Neuronal stem cell (in vitro differentiated cells): ENCODE measurements at regions not wholly inside any gene's neighbourhood (a gene's known extent, or its start where the extent isn't known, plus 50 kb on each side); places are given as distances from the start of the nearest gene placed in this dataset.

Experiments
- DNase-seq: peaks from one replicate; pipeline ENCODE4 v3.0.0-alpha.2; 2013; ENCODE audit warnings: low spot score
- H2AFZ ChIP-seq: one replicate; pipeline ENCODE4 v1.6.1; 2013; ENCODE audit warnings: mild to moderate bottlenecking, low read length, inconsistent platforms
- H2AK5ac ChIP-seq: 2 replicates; pipeline ENCODE4 v1.6.1; 2013; ENCODE audit warnings: low read depth, mild to moderate bottlenecking, inconsistent platforms, low read length, moderate library complexity, mixed read lengths
- H2BK120ac ChIP-seq: 2 replicates; pipeline ENCODE4 v1.6.1; 2013; ENCODE audit warnings: low read depth, mild to moderate bottlenecking, inconsistent platforms, low read length, moderate library complexity, mixed read lengths
- H2BK12ac ChIP-seq: one replicate; pipeline ENCODE4 v1.6.1; 2013; ENCODE audit warnings: low read length, inconsistent platforms
- H2BK15ac ChIP-seq: 2 replicates; pipeline ENCODE4 v1.6.1; 2013; ENCODE audit warnings: mild to moderate bottlenecking, low read length, inconsistent platforms, mixed read lengths
- H2BK5ac ChIP-seq: one replicate; pipeline ENCODE4 v1.6.1; 2013; ENCODE audit warnings: inconsistent platforms, mild to moderate bottlenecking, low read length, moderate library complexity
- H3K14ac ChIP-seq: one replicate; pipeline ENCODE4 v1.6.1; 2013; ENCODE audit warnings: low read length, inconsistent platforms
- H3K18ac ChIP-seq: 2 replicates; pipeline ENCODE4 v1.6.1; 2013; ENCODE audit warnings: low read length, inconsistent platforms
- H3K23ac ChIP-seq: 2 replicates; pipeline ENCODE4 v1.6.1; 2013; ENCODE audit warnings: low read depth, mild to moderate bottlenecking, mixed read lengths, low read length, inconsistent platforms; ENCODE audit not compliant: poor library complexity
- H3K27ac ChIP-seq: replicated peaks from 3 replicates; pipeline ENCODE4 v1.5.1; 2013; ENCODE audit warnings: low read length, inconsistent platforms
- H3K27me3 ChIP-seq, 3 experiments: 2 replicates each; pipeline ENCODE4 v1.6.1; 2013; ENCODE audit warnings: low read length in 3 of 3, mild to moderate bottlenecking in 2 of 3, inconsistent platforms in 1 of 3, low read depth in 1 of 3, mixed read lengths in 1 of 3, moderate library complexity in 1 of 3; ENCODE audit not compliant: control insufficient read depth in 3 of 3, insufficient read depth in 3 of 3
- H3K36me3 ChIP-seq, 2 donors: replicated peaks in 1 of 2; 2 replicates each; pipeline ENCODE4 v1.6.1; 2013; ENCODE audit warnings: low read length in 2 of 2; ENCODE audit not compliant: control insufficient read depth in 2 of 2, insufficient read depth in 2 of 2
- H3K4ac ChIP-seq: 2 replicates; pipeline ENCODE4 v1.6.1; 2013; ENCODE audit warnings: inconsistent platforms, mild to moderate bottlenecking, low read length, moderate library complexity
- H3K4me1 ChIP-seq, 2 donors: 1 replicate in 1 of 2; 2 replicates in 1 of 2; pipeline ENCODE4 v1.6.1; 2013; ENCODE audit warnings: low read length in 2 of 2, low read depth in 1 of 2; ENCODE audit not compliant: control insufficient read depth in 2 of 2, insufficient read depth in 1 of 2
- H3K4me2 ChIP-seq: one replicate; pipeline ENCODE4 v1.6.1; 2013; ENCODE audit warnings: mild to moderate bottlenecking, low read length, inconsistent platforms; ENCODE audit not compliant: insufficient read depth, poor library complexity, severe bottlenecking
- H3K4me3 ChIP-seq, 2 donors: 2 replicates each; pipeline ENCODE4 v1.5.1; 2013; ENCODE audit warnings: low read length in 2 of 2, mild to moderate bottlenecking in 2 of 2, inconsistent platforms in 1 of 2, moderate library complexity in 1 of 2
- H3K79me1 ChIP-seq: one replicate; pipeline ENCODE4 v1.6.1; 2013; ENCODE audit warnings: low read depth, mild to moderate bottlenecking, inconsistent platforms, low read length, moderate library complexity
- H3K9ac ChIP-seq: one replicate; pipeline ENCODE4 v1.6.1; 2013; ENCODE audit warnings: mild to moderate bottlenecking, low read depth, low read length, inconsistent platforms; ENCODE audit not compliant: poor library complexity
- H3K9me3 ChIP-seq, 2 donors: replicated peaks in 1 of 2; 2 replicates each; pipeline versions ENCODE3 to v1.6.1; 2013; ENCODE audit warnings: low read length in 2 of 2, mild to moderate bottlenecking in 2 of 2, inconsistent platforms in 1 of 2, low read depth in 1 of 2, mixed read lengths in 1 of 2, moderate library complexity in 1 of 2; ENCODE audit not compliant: control insufficient read depth in 2 of 2, insufficient read depth in 1 of 2
- H4K8ac ChIP-seq: one replicate; pipeline ENCODE4 v1.6.1; 2013; ENCODE audit warnings: low read depth, mild to moderate bottlenecking, inconsistent platforms, low read length, moderate library complexity
- H4K91ac ChIP-seq: one replicate; pipeline ENCODE4 v1.6.1; 2013; ENCODE audit warnings: low read length, low read depth, mild to moderate bottlenecking, inconsistent platforms; ENCODE audit not compliant: poor library complexity
- WGBS, 2 donors: extraction: QIAGEN DNeasy Blood & Tissue Kit; methylation state at CpG; one replicate each; pipeline ENCODE4 v1.1.7; 2013; ENCODE audit warnings: missing lambda C conversion rate in 2 of 2, mixed read lengths in 1 of 2; ENCODE audit not compliant: insufficient read length in 2 of 2, insufficient replicate concordance in 1 of 2; ENCODE audit errors: extremely low coverage in 2 of 2; 5-methylcytosine and 5-hydroxymethylcytosine counted together

- Histone ChIP-seq H3K79me1 (no peaks in the 10 kb centered on the region), H2BK12ac (no peak overlapping the region), H3K4me1 (peaks cover 0 to 3% of the 10 kb centered on the region in 2 donors), H3K4me3 (no peak overlapping the region), H3K23ac (no peak overlapping the region), H2BK5ac (no peak overlapping the region), H3K4me2 (no peak overlapping the region), H2AFZ (no peak overlapping the region), H3K27ac (no peak overlapping the region), H4K8ac (no peak overlapping the region), H3K27me3 (no peaks in the 10 kb centered on the region), H3K9ac (no peak overlapping the region), H3K4ac (no peak overlapping the region), H3K14ac (no peak overlapping the region), H4K91ac (no peak overlapping the region), H3K9me3 (no peaks in the 10 kb centered on the region), H2AK5ac (no peak overlapping the region), H2BK15ac (no peak overlapping the region), H3K18ac (no peak overlapping the region), H2BK120ac (no peak overlapping the region), H3K36me3 (no peaks in the 10 kb centered on the region)
- no peak for DNase-seq
- no CpG with 5 or more reads among the region's 2 CpGs for WGBS, 2 donors
These were observed 65.8 kb upstream of the CACNA2D3 start for GRCh38 chr3:54056521-54056920.

GRCh38 chr3:54053882-54054281 lies 68.5 kb upstream of the CACNA2D3 start:
- H3K9me3 ChIP-seq, result no peaks in the 10 kb centered on the region
- H2BK12ac ChIP-seq, result no peak overlapping the region
- H3K27me3 ChIP-seq, result no peaks in the 10 kb centered on the region
- H3K27ac ChIP-seq, result no peak overlapping the region
- no peak overlapping the region for H3K9ac ChIP-seq
- WGBS, 2 donors, result no CpG with 5 or more reads among the region's 4 CpGs
- no peak overlapping the region for H2BK5ac ChIP-seq
- DNase-seq, result no peak
- no peak overlapping the region for H3K4me3 ChIP-seq
- no peak overlapping the region for H4K91ac ChIP-seq
- no peak overlapping the region for H3K23ac ChIP-seq
- peaks cover 0 to 3% of the 10 kb centered on the region in 2 donors for H3K4me1 ChIP-seq
- H2AFZ ChIP-seq, result no peak overlapping the region
- no peak overlapping the region for H2AK5ac ChIP-seq
- no peaks in the 10 kb centered on the region for H3K79me1 ChIP-seq
- H2BK120ac ChIP-seq, result no peak overlapping the region
- no peak overlapping the region for H3K14ac ChIP-seq
- no peak overlapping the region for H2BK15ac ChIP-seq
- H3K4me2 ChIP-seq, result no peak overlapping the region
- H3K4ac ChIP-seq, result no peak overlapping the region
- H3K36me3 ChIP-seq, result no peaks in the 10 kb centered on the region
- H3K18ac ChIP-seq, result no peak overlapping the region
- H4K8ac ChIP-seq, result no peak overlapping the region

GRCh38 chr3:54053211-54053610 lies 69.1 kb upstream of the CACNA2D3 start:
- no CpG with 5 or more reads among the region's 5 CpGs for WGBS, 2 donors
- Histone ChIP-seq H3K23ac (no peak overlapping the region), H3K79me1 (no peaks in the 10 kb centered on the region), H3K9me3 (no peaks in the 10 kb centered on the region), H3K4me2 (no peak overlapping the region), H3K4me1 (peaks cover 0 to 3% of the 10 kb centered on the region in 2 donors), H3K4me3 (no peak overlapping the region), H3K9ac (no peak overlapping the region), H2BK15ac (no peak overlapping the region), H2AFZ (no peak overlapping the region), H3K18ac (no peak overlapping the region), H4K91ac (no peak overlapping the region), H2BK120ac (no peak overlapping the region), H3K27me3 (no peaks in the 10 kb centered on the region), H3K14ac (no peak overlapping the region), H2AK5ac (no peak overlapping the region), H2BK5ac (no peak overlapping the region), H4K8ac (no peak overlapping the region), H3K36me3 (no peaks in the 10 kb centered on the region), H2BK12ac (no peak overlapping the region), H3K4ac (no peak overlapping the region), H3K27ac (no peak overlapping the region)
- no peak for DNase-seq

GRCh38 chr3:54047568-54047967 lies 74.8 kb upstream of the CACNA2D3 start:
- Histone ChIP-seq H4K91ac (no peak overlapping the region), H3K4me1 (no peaks in the 10 kb centered on the region), H3K4ac (no peak overlapping the region), H4K8ac (no peak overlapping the region), H2BK120ac (no peak overlapping the region), H3K18ac (no peak overlapping the region), H3K9ac (no peak overlapping the region), H3K36me3 (no peaks in the 10 kb centered on the region), H3K14ac (no peak overlapping the region), H2BK15ac (no peak overlapping the region), H2BK12ac (no peak overlapping the region), H3K23ac (no peak overlapping the region), H2AFZ (no peak overlapping the region), H3K27ac (no peak overlapping the region), H3K27me3 (no peaks in the 10 kb centered on the region), H2AK5ac (no peak overlapping the region), H3K79me1 (no peaks in the 10 kb centered on the region), H3K4me3 (no peak overlapping the region), H3K9me3 (no peaks in the 10 kb centered on the region), H2BK5ac (no peak overlapping the region), H3K4me2 (no peak overlapping the region)
- no peak for DNase-seq
- WGBS, 2 donors, result no CpG with 5 or more reads among the region's 5 CpGs
